ENCODE measurements at regions not wholly inside any gene's neighbourhood (a gene's known extent, or its start where the extent isn't known, plus 50 kb on each side); places are given as distances from the start of the nearest gene placed in this dataset.
"Not testable (repeated sequence)": the region's sequence is repeated elsewhere in the genome, so short reads cannot be mapped to it uniquely, and the experiment has no call there.

DNA sequence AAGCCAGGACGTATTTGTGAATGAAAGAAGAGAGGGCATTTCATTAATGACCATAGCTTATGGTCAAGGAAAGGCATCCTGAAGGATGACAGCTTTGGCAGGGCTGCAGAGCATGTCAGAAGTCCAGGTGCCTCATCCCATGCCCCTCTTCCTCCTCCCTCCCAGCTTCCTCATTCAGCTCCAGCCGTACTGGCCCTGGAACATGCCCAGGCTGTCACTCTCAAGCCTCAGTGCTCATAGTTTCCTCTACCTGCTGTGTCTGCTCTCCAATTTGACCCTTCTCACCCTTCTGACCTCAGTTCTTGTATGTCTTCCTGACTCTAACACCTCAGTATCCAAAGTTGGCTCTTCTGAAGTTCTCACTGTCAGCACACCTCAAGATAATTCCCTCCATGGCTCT, 695.8 kb upstream of the HS6ST1 start:
- no peak overlapping the region for H3K27ac ChIP-seq (ENCODE audit: insufficient read depth in 1 of 2, low read depth in 1 of 2, low read length in 2 of 2, poor library complexity in 1 of 2, severe bottlenecking in 2 of 2)
- ChIA-PET POLR2A (no interaction called here), CTCF (no interaction called here)
- H3K27me3 ChIP-seq (replicated peaks in 2 of 5; ENCODE audit: control insufficient read depth in 4 of 5, insufficient read depth in 5 of 5, low read length in 4 of 5), result peaks cover 0 to 18% (median 5%) of the 10 kb centered on the region in 5 experiments
- H3K9me3 ChIP-seq (ENCODE audit: control extremely low read depth in 1 of 5, control insufficient read depth in 4 of 5, insufficient read depth in 2 of 5, low read depth in 1 of 5, low read length in 4 of 5), result peaks cover 0 to 1% (median 0%) of the 10 kb centered on the region in 5 experiments
- 70% methylated on average over 2 of the region's 2 CpGs for WGBS (ENCODE audit: insufficient coverage)
- H3K36me3 ChIP-seq (ENCODE audit: control insufficient read depth in 4 of 4, insufficient read depth in 4 of 4, low read length in 3 of 4), result no peaks in the 10 kb centered on the region
- H3K4me3 ChIP-seq (ENCODE audit: control insufficient read depth in 1 of 7, extremely low read depth in 1 of 7, insufficient read depth in 4 of 7, low read depth in 2 of 7, low read length in 6 of 7), result no peak overlapping the region
- no peaks in the 10 kb centered on the region for H3K4me1 ChIP-seq (ENCODE audit: control extremely low read depth in 1 of 4, control insufficient read depth in 4 of 4, insufficient read depth in 4 of 4, low read length in 3 of 4)
- DNase-seq, result no peak

- H3K27me3 ChIP-seq (replicated peaks in 2 of 5; ENCODE audit: control insufficient read depth in 4 of 5, insufficient read depth in 5 of 5, low read length in 4 of 5), result peaks cover 0 to 14% (median 5%) of the 10 kb centered on the region in 5 experiments
- no peak for DNase-seq
- whole genome bisulfite sequencing (ENCODE audit: insufficient coverage), result 94% methylated on average over 5 of the region's 9 CpGs
- H3K4me1 ChIP-seq (ENCODE audit: control extremely low read depth in 1 of 4, control insufficient read depth in 4 of 4, insufficient read depth in 4 of 4, low read length in 3 of 4), result no peaks in the 10 kb centered on the region
- H3K36me3 ChIP-seq (ENCODE audit: control insufficient read depth in 4 of 4, insufficient read depth in 4 of 4, low read length in 3 of 4), result no peaks in the 10 kb centered on the region
- CTCF ChIA-PET, result no interaction called here
- no peak overlapping the region for H3K4me3 ChIP-seq (ENCODE audit: control insufficient read depth in 1 of 7, extremely low read depth in 1 of 7, insufficient read depth in 4 of 7, low read depth in 2 of 7, low read length in 6 of 7)
- H3K27ac ChIP-seq (ENCODE audit: insufficient read depth in 1 of 2, low read depth in 1 of 2, low read length in 2 of 2, poor library complexity in 1 of 2, severe bottlenecking in 2 of 2), result no peak overlapping the region
- H3K9me3 ChIP-seq (ENCODE audit: control extremely low read depth in 1 of 5, control insufficient read depth in 4 of 5, insufficient read depth in 2 of 5, low read depth in 1 of 5, low read length in 4 of 5), result peaks cover 0 to 1% (median 0%) of the 10 kb centered on the region in 5 experiments
- POLR2A ChIA-PET, result no interaction called here
Observed at GRCh38 chr2:129015397-129016285, 697.0 kb upstream of the HS6ST1 start.

- CTCF ChIA-PET, result no interaction called here
- H3K27me3 ChIP-seq (replicated peaks in 2 of 5; ENCODE audit: control insufficient read depth in 4 of 5, insufficient read depth in 5 of 5, low read length in 4 of 5), result peaks cover 0 to 9% (median 5%) of the 10 kb centered on the region in 5 experiments
- no peak for DNase-seq
- no peaks in the 10 kb centered on the region for H3K4me1 ChIP-seq (ENCODE audit: control extremely low read depth in 1 of 4, control insufficient read depth in 4 of 4, insufficient read depth in 4 of 4, low read length in 3 of 4)
- POLR2A ChIA-PET, result no interaction called here
- WGBS (ENCODE audit: insufficient coverage), result 94% methylated on average over 4 of the region's 4 CpGs
- no peaks in the 10 kb centered on the region for H3K36me3 ChIP-seq (ENCODE audit: control insufficient read depth in 4 of 4, insufficient read depth in 4 of 4, low read length in 3 of 4)
- no peak overlapping the region for H3K27ac ChIP-seq (ENCODE audit: insufficient read depth in 1 of 2, low read depth in 1 of 2, low read length in 2 of 2, poor library complexity in 1 of 2, severe bottlenecking in 2 of 2)
- peaks cover 0 to 1% (median 0%) of the 10 kb centered on the region in 5 experiments for H3K9me3 ChIP-seq (ENCODE audit: control extremely low read depth in 1 of 5, control insufficient read depth in 4 of 5, insufficient read depth in 2 of 5, low read depth in 1 of 5, low read length in 4 of 5)
- H3K4me3 ChIP-seq (ENCODE audit: control insufficient read depth in 1 of 7, extremely low read depth in 1 of 7, insufficient read depth in 4 of 7, low read depth in 2 of 7, low read length in 6 of 7), result no peak overlapping the region
Observed at GRCh38 chr2:129016972-129017371, 698.3 kb upstream of the HS6ST1 start.

DNA sequence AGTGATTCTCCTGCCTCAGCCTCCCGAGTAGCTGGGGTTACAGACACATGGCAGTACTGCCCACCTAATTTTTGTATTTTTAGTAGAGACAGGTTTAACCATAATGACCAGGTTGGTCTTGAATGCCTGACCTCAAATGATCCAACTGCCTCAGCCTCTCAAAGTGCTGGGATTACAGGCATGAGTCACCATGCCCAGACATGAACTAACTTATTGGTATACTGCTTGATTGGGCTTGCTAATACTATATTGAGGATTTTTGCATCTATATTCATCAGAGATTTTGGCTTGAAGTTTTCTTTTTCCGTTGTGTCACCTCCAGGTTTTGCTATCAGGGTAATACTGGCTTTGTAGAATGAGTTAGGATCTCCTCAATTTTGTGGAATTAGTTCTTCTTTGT, 706.1 kb upstream of the HS6ST1 start:
- Histone ChIP-seq H3K36me3 (ENCODE audit: control insufficient read depth in 4 of 4, insufficient read depth in 4 of 4, low read length in 3 of 4) (no peaks in the 10 kb centered on the region), H3K9me3 (ENCODE audit: control extremely low read depth in 1 of 5, control insufficient read depth in 4 of 5, insufficient read depth in 2 of 5, low read depth in 1 of 5, low read length in 4 of 5) (peaks cover 0 to 3% (median 0%) of the 10 kb centered on the region in 5 experiments), H3K4me3 (ENCODE audit: control insufficient read depth in 1 of 7, extremely low read depth in 1 of 7, insufficient read depth in 4 of 7, low read depth in 2 of 7, low read length in 6 of 7) (no peak overlapping the region), H3K27ac (ENCODE audit: insufficient read depth in 1 of 2, low read depth in 1 of 2, low read length in 2 of 2, poor library complexity in 1 of 2, severe bottlenecking in 2 of 2) (no peak overlapping the region), H3K4me1 (ENCODE audit: control extremely low read depth in 1 of 4, control insufficient read depth in 4 of 4, insufficient read depth in 4 of 4, low read length in 3 of 4) (no peaks in the 10 kb centered on the region), H3K27me3 (replicated peaks in 2 of 5; ENCODE audit: control insufficient read depth in 4 of 5, insufficient read depth in 5 of 5, low read length in 4 of 5) (peaks cover 0 to 4% (median 0%) of the 10 kb centered on the region in 5 experiments)
- CTCF ChIA-PET, result no interaction called here
- no peak for DNase-seq
- POLR2A ChIA-PET, result no interaction called here
- 80% methylated on average over 1 of the region's 2 CpGs for WGBS (ENCODE audit: insufficient coverage)

- ChIA-PET POLR2A (no interaction called here), CTCF (no interaction called here)
- Histone ChIP-seq H3K4me1 (ENCODE audit: control extremely low read depth in 1 of 4, control insufficient read depth in 4 of 4, insufficient read depth in 4 of 4, low read length in 3 of 4) (no peaks in the 10 kb centered on the region), H3K4me3 (ENCODE audit: control insufficient read depth in 1 of 7, extremely low read depth in 1 of 7, insufficient read depth in 4 of 7, low read depth in 2 of 7, low read length in 6 of 7) (no peak overlapping the region), H3K27ac (ENCODE audit: insufficient read depth in 1 of 2, low read depth in 1 of 2, low read length in 2 of 2, poor library complexity in 1 of 2, severe bottlenecking in 2 of 2) (no peak overlapping the region), H3K27me3 (replicated peaks in 2 of 5; ENCODE audit: control insufficient read depth in 4 of 5, insufficient read depth in 5 of 5, low read length in 4 of 5) (peaks cover 0 to 3% (median 0%) of the 10 kb centered on the region in 5 experiments), H3K36me3 (ENCODE audit: control insufficient read depth in 4 of 4, insufficient read depth in 4 of 4, low read length in 3 of 4) (no peaks in the 10 kb centered on the region), H3K9me3 (ENCODE audit: control extremely low read depth in 1 of 5, control insufficient read depth in 4 of 5, insufficient read depth in 2 of 5, low read depth in 1 of 5, low read length in 4 of 5) (peaks cover 0 to 3% (median 0%) of the 10 kb centered on the region in 5 experiments)
- 76% methylated on average over 3 of the region's 3 CpGs for WGBS (ENCODE audit: insufficient coverage)
- DNase-seq, result no peak
Observed at GRCh38 chr2:129035992-129036391, 717.3 kb upstream of the HS6ST1 start.

- H3K27ac ChIP-seq (ENCODE audit: insufficient read depth in 1 of 2, low read depth in 1 of 2, low read length in 2 of 2, poor library complexity in 1 of 2, severe bottlenecking in 2 of 2); H3K36me3 ChIP-seq (ENCODE audit: control insufficient read depth in 4 of 4, insufficient read depth in 4 of 4, low read length in 3 of 4); CTCF ChIA-PET; H3K4me3 ChIP-seq (ENCODE audit: control insufficient read depth in 1 of 7, extremely low read depth in 1 of 7, insufficient read depth in 4 of 7, low read depth in 2 of 7, low read length in 6 of 7); POLR2A ChIA-PET; H3K4me1 ChIP-seq (ENCODE audit: control extremely low read depth in 1 of 4, control insufficient read depth in 4 of 4, insufficient read depth in 4 of 4, low read length in 3 of 4); DNase-seq; H3K9me3 ChIP-seq (ENCODE audit: control extremely low read depth in 1 of 5, control insufficient read depth in 4 of 5, insufficient read depth in 2 of 5, low read depth in 1 of 5, low read length in 4 of 5); H3K27me3 ChIP-seq (replicated peaks in 2 of 5; ENCODE audit: control insufficient read depth in 4 of 5, insufficient read depth in 5 of 5, low read length in 4 of 5): not testable (repeated sequence)
- WGBS (ENCODE audit: insufficient coverage), result 99% methylated on average over 9 of the region's 10 CpGs
Observed at GRCh38 chr2:129043677-129044076, 725.0 kb upstream of the HS6ST1 start.

DNA sequence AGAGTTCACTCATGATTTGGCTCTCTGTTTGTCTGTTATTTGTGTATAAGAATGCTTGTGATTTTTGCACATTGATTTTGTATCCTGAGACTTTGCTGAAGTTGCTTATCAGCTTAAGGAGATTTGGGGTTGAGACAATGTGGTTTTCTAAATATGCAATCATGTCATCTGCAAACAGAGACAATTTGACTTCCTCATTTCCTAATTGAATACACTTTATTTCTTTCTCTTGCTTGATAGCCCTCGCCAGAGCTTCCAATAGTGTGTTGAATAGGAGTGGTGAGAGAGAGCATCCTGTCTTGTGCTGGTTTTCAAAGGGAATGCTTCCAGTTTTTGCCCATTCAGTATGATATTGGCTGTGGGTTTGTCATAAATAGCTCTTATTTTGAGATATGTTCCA, 727.8 kb upstream of the HS6ST1 start:
- CTCF ChIA-PET; H3K4me1 ChIP-seq (ENCODE audit: control extremely low read depth in 1 of 4, control insufficient read depth in 4 of 4, insufficient read depth in 4 of 4, low read length in 3 of 4); H3K36me3 ChIP-seq (ENCODE audit: control insufficient read depth in 4 of 4, insufficient read depth in 4 of 4, low read length in 3 of 4); H3K9me3 ChIP-seq (ENCODE audit: control extremely low read depth in 1 of 5, control insufficient read depth in 4 of 5, insufficient read depth in 2 of 5, low read depth in 1 of 5, low read length in 4 of 5); H3K27me3 ChIP-seq (replicated peaks in 2 of 5; ENCODE audit: control insufficient read depth in 4 of 5, insufficient read depth in 5 of 5, low read length in 4 of 5); H3K27ac ChIP-seq (ENCODE audit: insufficient read depth in 1 of 2, low read depth in 1 of 2, low read length in 2 of 2, poor library complexity in 1 of 2, severe bottlenecking in 2 of 2); H3K4me3 ChIP-seq (ENCODE audit: control insufficient read depth in 1 of 7, extremely low read depth in 1 of 7, insufficient read depth in 4 of 7, low read depth in 2 of 7, low read length in 6 of 7); POLR2A ChIA-PET: not testable (repeated sequence)
- WGBS (ENCODE audit: insufficient coverage), result no CpG with 5 or more reads among the region's 1 CpG
- DNase-seq, result peak in 2 of 3 donors; percentile 11 to 21
